Stomach (tissue), 8 donors: ENCODE measurements at regions not wholly inside any gene's neighbourhood (a gene's known extent, or its start where the extent isn't known, plus 50 kb on each side); places are given as distances from the start of the nearest gene placed in this dataset.

Experiments
- DNase-seq, 2 donors: peaks; one replicate each; pipeline versions ENCODE4 v3.0.0 to v3.0.0-alpha.2; 2013 to 2019
- H3K27ac ChIP-seq, 5 donors: fragments of 200-600 bp in 4 of 5; sonication (generic) in 4 of 5; one replicate each; pipeline ENCODE4 v1.5.1; 2013 to 2019; ENCODE audit warnings: mild to moderate bottlenecking in 1 of 5, moderate library complexity in 1 of 5
- H3K27me3 ChIP-seq, 3 donors: fragments of 200-600 bp; sonication (generic); one replicate each; pipeline ENCODE4 v1.5.1; 2017 to 2019; ENCODE audit warnings: mixed run types in 1 of 3
- H3K36me3 ChIP-seq, 4 donors: fragments of 200-600 bp; sonication (generic); 1 replicate in 3 of 4; 2 replicates in 1 of 4; pipeline ENCODE4 v1.5.1; 2016 to 2019
- H3K4me1 ChIP-seq, 4 donors: fragments of 200-600 bp; sonication (generic); one replicate each; pipeline ENCODE4 v1.5.1; 2016 to 2019
- H3K4me3 ChIP-seq, 4 donors: fragments of 200-600 bp; sonication (generic) in 3 of 4; one replicate each; pipeline ENCODE4 v1.5.1; 2016 to 2019; ENCODE audit warnings: mild to moderate bottlenecking in 1 of 4
- H3K9me3 ChIP-seq, 4 donors: fragments of 200-600 bp; sonication (generic); one replicate each; pipeline ENCODE4 v1.5.1; 2016 to 2019
- EP300 ChIP-seq: sonication (generic); formaldehyde crosslinking; IDR thresholded peaks from one replicate; pipeline ENCODE4 v1.6.1; 2017; ENCODE audit warnings: antibody characterized with exemption
- POLR2A ChIP-seq, 4 donors: fragments of 450-650 bp; IDR thresholded peaks; one replicate each; pipeline ENCODE4 v1.6.1; 2016; ENCODE audit warnings: antibody characterized with exemption in 4 of 4, control low read depth in 2 of 4, mild to moderate bottlenecking in 1 of 4, moderate library complexity in 1 of 4
- POLR2AphosphoS5 ChIP-seq, 3 donors: sonication (generic); formaldehyde crosslinking; IDR thresholded peaks; one replicate each; pipeline ENCODE4 v1.6.1; 2016; ENCODE audit warnings: antibody characterized with exemption in 3 of 3
- WGBS, 5 donors: extraction: QIAGEN DNeasy Blood & Tissue Kit in 3 of 5; methylation state at CpG; one replicate each; pipeline versions ENCODE4 v1.1.5 to v1.1.7; 2013 to 2018; 5-methylcytosine and 5-hydroxymethylcytosine counted together
- intact Hi-C: fragments of 100-400 bp; cut with DNase I; formaldehyde crosslinking; loops from one replicate; pipeline ENCODE4 v1.15.1; 2023; ENCODE audit warnings: low total_unique reads
- TF ChIP-seq, protein P1 (sequence below), 7 experiments: fragments of 450-650 bp in 4 of 7; fragments of 200-600 bp in 3 of 7; sonication (generic) in 3 of 7; IDR thresholded peaks; one replicate each; pipeline ENCODE4 v1.5.1; 2016 to 2019; ENCODE audit warnings: antibody characterized with exemption in 7 of 7, control low read depth in 2 of 7, mild to moderate bottlenecking in 1 of 7
- donor health status: healthy with polysubstance abuse.
- donor health status: Bipolar disorder and iron deficiency.
- donor health status: healthy.

DNA sequence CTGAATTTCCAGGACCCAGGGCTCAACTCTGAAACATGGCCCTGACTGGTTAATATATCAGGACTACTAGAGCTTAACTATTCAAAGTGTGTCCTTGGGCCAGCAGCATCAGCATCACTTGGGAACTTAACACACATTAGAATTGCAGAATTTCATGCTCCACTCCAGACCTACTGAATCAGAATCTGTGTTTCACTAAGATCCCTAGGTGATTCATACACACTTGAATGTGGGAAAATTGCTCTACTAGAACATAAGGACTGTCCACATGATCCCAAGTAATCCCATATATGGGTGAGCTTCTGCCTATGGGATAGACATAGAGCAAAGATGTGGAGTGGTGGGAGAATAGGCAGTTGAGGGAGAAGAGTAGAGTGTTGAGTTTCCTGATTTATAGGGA, 192.5 kb upstream of the CLNK start:
- Histone ChIP-seq H3K9me3 (no peaks in the 10 kb centered on the region), H3K27ac (no peak overlapping the region), H3K36me3 (no peaks in the 10 kb centered on the region), H3K27me3 (no peaks in the 10 kb centered on the region), H3K4me3 (no peak overlapping the region), H3K4me1 (no peaks in the 10 kb centered on the region)
- intact Hi-C loops: no loop called here
- DNase-seq: no peak
- TF ChIP-seq POLR2AphosphoS5 (IDR thresholded peaks at IDR 0.05) (no peak), POLR2A (IDR thresholded peaks at IDR 0.05) (no peak), EP300 (no peak)
- TF ChIP-seq, protein P1, sequence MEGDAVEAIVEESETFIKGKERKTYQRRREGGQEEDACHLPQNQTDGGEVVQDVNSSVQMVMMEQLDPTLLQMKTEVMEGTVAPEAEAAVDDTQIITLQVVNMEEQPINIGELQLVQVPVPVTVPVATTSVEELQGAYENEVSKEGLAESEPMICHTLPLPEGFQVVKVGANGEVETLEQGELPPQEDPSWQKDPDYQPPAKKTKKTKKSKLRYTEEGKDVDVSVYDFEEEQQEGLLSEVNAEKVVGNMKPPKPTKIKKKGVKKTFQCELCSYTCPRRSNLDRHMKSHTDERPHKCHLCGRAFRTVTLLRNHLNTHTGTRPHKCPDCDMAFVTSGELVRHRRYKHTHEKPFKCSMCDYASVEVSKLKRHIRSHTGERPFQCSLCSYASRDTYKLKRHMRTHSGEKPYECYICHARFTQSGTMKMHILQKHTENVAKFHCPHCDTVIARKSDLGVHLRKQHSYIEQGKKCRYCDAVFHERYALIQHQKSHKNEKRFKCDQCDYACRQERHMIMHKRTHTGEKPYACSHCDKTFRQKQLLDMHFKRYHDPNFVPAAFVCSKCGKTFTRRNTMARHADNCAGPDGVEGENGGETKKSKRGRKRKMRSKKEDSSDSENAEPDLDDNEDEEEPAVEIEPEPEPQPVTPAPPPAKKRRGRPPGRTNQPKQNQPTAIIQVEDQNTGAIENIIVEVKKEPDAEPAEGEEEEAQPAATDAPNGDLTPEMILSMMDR (IDR thresholded peaks at IDR 0.05): no peak

- WGBS, 5 donors: 64 to 70% (median 66%) methylated on average over 2 of the region's 2 CpGs
- H3K4me1 ChIP-seq: no peaks in the 10 kb centered on the region
- DNase-seq: no peak
- no peaks in the 10 kb centered on the region for H3K36me3 ChIP-seq
- H3K27me3 ChIP-seq: no peaks in the 10 kb centered on the region
- H3K27ac ChIP-seq: no peak overlapping the region
- intact Hi-C loops: no loop called here
- no peaks in the 10 kb centered on the region for H3K9me3 ChIP-seq
- TF ChIP-seq POLR2AphosphoS5 (IDR thresholded peaks at IDR 0.05): no peak
- TF ChIP-seq POLR2A (IDR thresholded peaks at IDR 0.05): no peak
- no peak for TF ChIP-seq EP300
- TF ChIP-seq, protein P1 (IDR thresholded peaks at IDR 0.05): no peak
- H3K4me3 ChIP-seq: no peak overlapping the region
These were observed 190.7 kb upstream of the CLNK start for GRCh38 chr4:10875144-10875799.

DNA sequence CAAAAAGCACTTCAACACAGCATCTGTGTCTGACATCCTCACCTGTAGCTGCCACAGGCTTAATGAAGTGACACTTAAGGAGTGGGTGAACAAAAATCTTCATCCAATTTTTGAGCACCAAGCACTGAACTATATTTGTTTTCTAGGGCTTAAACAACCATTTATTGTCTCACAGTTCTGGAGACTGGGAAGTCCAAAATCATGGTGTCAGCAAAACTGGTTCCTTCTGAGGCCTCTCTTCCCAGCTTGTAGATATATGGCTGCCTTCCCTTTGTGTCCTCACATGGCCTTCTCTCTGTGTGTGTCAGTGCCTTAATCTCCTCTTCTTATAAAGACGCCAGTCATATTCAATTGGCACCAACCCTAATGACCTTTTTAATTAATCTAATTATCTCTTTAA, 189.2 kb upstream of the CLNK start:
- Histone ChIP-seq H3K4me1 (no peaks in the 10 kb centered on the region), H3K27me3 (no peaks in the 10 kb centered on the region), H3K9me3 (no peaks in the 10 kb centered on the region), H3K27ac (no peak overlapping the region), H3K36me3 (no peaks in the 10 kb centered on the region), H3K4me3 (no peak overlapping the region)
- DNase-seq: no peak
- TF ChIP-seq POLR2AphosphoS5 (IDR thresholded peaks at IDR 0.05): no peak
- TF ChIP-seq POLR2A (IDR thresholded peaks at IDR 0.05): no peak
- TF ChIP-seq EP300: no peak
- TF ChIP-seq, protein P1 (IDR thresholded peaks at IDR 0.05): no peak
- intact Hi-C loops: no loop called here
- WGBS, 5 donors: 72 to 91% (median 83%) methylated on average over 1 of the region's 1 CpG

DNA sequence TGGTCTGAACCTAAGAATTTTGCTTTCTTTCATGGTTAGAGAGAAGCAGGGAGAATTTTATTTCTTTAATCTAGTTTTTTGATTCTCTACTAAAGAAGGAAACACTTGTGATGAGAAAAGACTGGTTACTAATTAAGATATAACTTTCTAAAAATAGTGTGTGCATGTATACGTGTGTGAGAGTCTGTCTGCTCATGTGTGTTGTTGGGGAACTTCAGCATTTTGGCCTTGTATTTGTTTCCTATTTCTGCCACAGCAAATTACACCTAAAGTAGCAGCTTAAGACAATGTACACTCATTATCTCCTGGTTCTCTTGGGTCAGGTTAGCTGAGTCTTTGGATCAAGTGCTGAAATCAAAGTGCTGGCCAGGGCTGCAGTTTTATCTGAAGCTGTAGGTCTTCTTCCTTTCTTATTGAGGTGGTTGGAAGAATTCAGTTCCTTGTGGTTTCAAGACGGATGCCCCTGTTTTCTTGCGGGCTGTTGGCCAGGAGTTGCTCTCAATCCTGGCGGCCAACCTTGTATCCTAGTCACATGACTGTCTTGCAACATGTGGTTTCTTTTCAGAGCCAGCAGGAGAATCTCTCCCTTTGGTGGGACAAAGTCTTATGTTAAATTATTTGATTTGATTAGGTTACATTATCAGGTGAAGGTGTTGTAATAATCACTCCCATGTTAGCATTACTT, 188.4 kb upstream of the CLNK start:
- Histone ChIP-seq H3K4me1 (no peaks in the 10 kb centered on the region), H3K27ac (no peak overlapping the region), H3K4me3 (no peak overlapping the region), H3K36me3 (no peaks in the 10 kb centered on the region), H3K9me3 (no peaks in the 10 kb centered on the region), H3K27me3 (no peaks in the 10 kb centered on the region)
- 70 to 86% (median 81%) methylated on average over 4 of the region's 4 CpGs for WGBS, 5 donors
- TF ChIP-seq EP300: no peak
- TF ChIP-seq, protein P1 (IDR thresholded peaks at IDR 0.05): no peak
- TF ChIP-seq POLR2A (IDR thresholded peaks at IDR 0.05): no peak
- TF ChIP-seq POLR2AphosphoS5 (IDR thresholded peaks at IDR 0.05): no peak
- intact Hi-C loops: no loop called here
- DNase-seq: no peak
